Trophoblast cell (in vitro differentiated cells and primary cell): ENCODE measurements at regions not wholly inside any gene's neighbourhood (a gene's known extent, or its start where the extent isn't known, plus 50 kb on each side); places are given as distances from the start of the nearest gene placed in this dataset.

ENCODE experiments used
- DNase-seq, 2 donors: peaks; one replicate each; pipeline ENCODE4 v3.0.0-alpha.2; 2016
- H2AFZ ChIP-seq: 2 replicates; pipeline ENCODE4 v1.6.1; 2013; ENCODE audit warnings: low read length, moderate library complexity, mild to moderate bottlenecking; ENCODE audit not compliant: insufficient read depth, poor library complexity
- H2AK5ac ChIP-seq: 2 replicates; pipeline ENCODE4 v1.6.1; 2013; ENCODE audit warnings: mild to moderate bottlenecking, low read length
- H2BK120ac ChIP-seq: 2 replicates; pipeline ENCODE4 v1.6.1; 2013; ENCODE audit warnings: low read length, mild to moderate bottlenecking, moderate library complexity; ENCODE audit not compliant: insufficient read depth, poor library complexity
- H2BK12ac ChIP-seq: 2 replicates; pipeline ENCODE4 v1.6.1; 2013; ENCODE audit warnings: mild to moderate bottlenecking, low read length, moderate library complexity
- H2BK5ac ChIP-seq: 2 replicates; pipeline ENCODE4 v1.6.1; 2013; ENCODE audit warnings: low read length, low read depth, moderate library complexity, mild to moderate bottlenecking; ENCODE audit not compliant: poor library complexity
- H3K14ac ChIP-seq: 2 replicates; pipeline ENCODE4 v1.6.1; 2013; ENCODE audit warnings: mild to moderate bottlenecking, low read length
- H3K18ac ChIP-seq: 2 replicates; pipeline ENCODE4 v1.6.1; 2013; ENCODE audit warnings: mild to moderate bottlenecking, low read length
- H3K23ac ChIP-seq: 2 replicates; pipeline ENCODE4 v1.6.1; 2013; ENCODE audit warnings: low read length
- H3K27ac ChIP-seq: 2 replicates; pipeline ENCODE4 v1.5.1; 2013; ENCODE audit warnings: low read depth, mild to moderate bottlenecking, inconsistent platforms, low read length, moderate library complexity
- H3K27me3 ChIP-seq: 2 replicates; pipeline ENCODE4 v1.6.1; 2013; ENCODE audit warnings: inconsistent platforms, mild to moderate bottlenecking, low read length, moderate library complexity; ENCODE audit not compliant: insufficient read depth
- H3K36me3 ChIP-seq, 2 experiments: 1 replicate in 1 of 2; 2 replicates in 1 of 2; pipeline ENCODE4 v1.6.1; 2013; ENCODE audit warnings: low read length in 2 of 2, mild to moderate bottlenecking in 2 of 2, moderate library complexity in 1 of 2; ENCODE audit not compliant: insufficient read depth in 2 of 2, control insufficient read depth in 1 of 2
- H3K4ac ChIP-seq: 2 replicates; pipeline ENCODE4 v1.6.1; 2013; ENCODE audit warnings: low read depth, mild to moderate bottlenecking, low read length, moderate library complexity
- H3K4me1 ChIP-seq, 2 experiments: 1 replicate in 1 of 2; 2 replicates in 1 of 2; pipeline ENCODE4 v1.6.1; 2013; ENCODE audit warnings: low read length in 2 of 2, mild to moderate bottlenecking in 2 of 2, moderate library complexity in 1 of 2; ENCODE audit not compliant: insufficient read depth in 2 of 2, control insufficient read depth in 1 of 2
- H3K4me2 ChIP-seq: 2 replicates; pipeline ENCODE4 v1.6.1; 2013; ENCODE audit warnings: inconsistent platforms, mild to moderate bottlenecking, low read length, moderate library complexity
- H3K4me3 ChIP-seq: 2 replicates; pipeline ENCODE4 v1.5.1; 2013; ENCODE audit warnings: mild to moderate bottlenecking, low read depth, low read length, inconsistent platforms
- H3K79me1 ChIP-seq: one replicate; pipeline ENCODE4 v1.6.1; 2013; ENCODE audit warnings: low read length
- H3K79me2 ChIP-seq: 2 replicates; pipeline ENCODE4 v1.6.1; 2013; ENCODE audit warnings: low read length, mild to moderate bottlenecking; ENCODE audit not compliant: control insufficient read depth, insufficient read depth, poor library complexity
- H3K9ac ChIP-seq: 2 replicates; pipeline ENCODE4 v1.6.1; 2013; ENCODE audit warnings: mild to moderate bottlenecking, low read length
- H3K9me3 ChIP-seq: 2 replicates; pipeline ENCODE4 v1.6.1; 2013; ENCODE audit warnings: low read depth, mild to moderate bottlenecking, control low read depth, inconsistent platforms, low read length; ENCODE audit not compliant: insufficient read depth
- H4K12ac ChIP-seq: 2 replicates; pipeline ENCODE4 v1.6.1; 2013; ENCODE audit warnings: low read depth, mild to moderate bottlenecking, low read length, moderate library complexity
- H4K8ac ChIP-seq: 2 replicates; pipeline ENCODE4 v1.6.1; 2013; ENCODE audit warnings: low read depth, mild to moderate bottlenecking, low read length, moderate library complexity
- H4K91ac ChIP-seq: one replicate; pipeline ENCODE4 v1.6.1; 2013; ENCODE audit warnings: low read depth, mild to moderate bottlenecking, low read length, moderate library complexity
- WGBS: extraction: QIAGEN DNeasy Blood & Tissue Kit; methylation state at CpG from one replicate; pipeline ENCODE4 v1.1.7; 2013; ENCODE audit warnings: missing lambda C conversion rate; ENCODE audit not compliant: insufficient read length, insufficient coverage; ENCODE audit errors: extremely low coverage; 5-methylcytosine and 5-hydroxymethylcytosine counted together

DNA sequence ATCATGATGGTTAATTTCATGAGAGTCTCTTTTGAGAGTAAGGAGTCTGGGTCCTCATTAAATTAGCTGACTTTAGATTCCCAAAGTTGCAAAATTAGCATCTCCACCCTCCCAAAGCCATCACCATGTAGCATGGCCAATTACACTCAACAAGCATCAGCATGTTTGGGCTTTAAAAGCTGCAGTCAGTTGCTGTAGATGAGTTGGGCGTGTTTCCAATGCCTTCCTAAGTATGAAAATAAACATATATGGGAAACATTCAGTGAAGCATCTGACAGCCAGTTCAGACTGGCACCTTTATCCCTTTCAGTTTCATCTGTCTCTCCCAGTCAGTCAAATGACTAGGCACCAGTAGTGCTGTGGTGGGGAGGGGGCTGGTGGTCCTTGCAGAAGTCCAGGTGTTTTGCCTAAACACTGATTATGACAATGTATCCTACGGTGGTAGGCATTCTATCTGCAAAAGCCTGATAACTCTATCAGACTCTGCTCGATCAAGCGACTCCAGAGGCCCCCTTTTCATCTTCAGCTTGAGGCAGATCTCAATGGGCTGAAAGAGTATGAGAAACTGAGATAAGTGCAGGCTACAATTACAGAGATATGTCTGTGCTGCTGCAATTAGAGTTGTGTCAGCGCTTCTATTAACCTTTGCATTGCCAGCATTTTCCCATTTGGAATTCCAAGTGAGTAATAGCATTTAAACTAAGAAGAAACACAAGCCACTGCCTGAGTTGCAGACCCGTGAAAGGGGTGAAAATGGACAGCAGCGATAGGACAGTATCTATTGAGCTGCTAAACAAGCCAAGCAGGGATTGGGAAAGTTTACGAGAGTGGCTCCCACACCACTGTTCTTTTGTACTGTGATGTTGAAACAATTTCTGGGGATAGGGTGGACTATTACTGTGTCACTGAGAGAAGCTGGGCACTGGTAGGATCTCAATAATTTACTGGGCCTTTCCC, 67.3 kb upstream of the SPOPL start:
- H2BK120ac ChIP-seq, result peak overlapping the region; percentile 79
- no peak overlapping the region for H3K23ac ChIP-seq
- peak overlapping the region; percentile 57 for H2AK5ac ChIP-seq
- WGBS, result no CpG with 5 or more reads among the region's 8 CpGs
- peak overlapping the region; percentile 70 for H2BK5ac ChIP-seq
- peak overlapping the region; percentile 8 for H3K14ac ChIP-seq
- no peak overlapping the region for H3K4me3 ChIP-seq
- H3K18ac ChIP-seq, result peak overlapping the region; percentile 72
- no peak overlapping the region for H4K12ac ChIP-seq
- no peak overlapping the region for H3K9ac ChIP-seq
- peak overlapping the region; percentile 72 for H2BK12ac ChIP-seq
- H3K4me2 ChIP-seq, result no peak overlapping the region
- DNase-seq, result peak in 1 of 2 donors; percentile 51
- H4K91ac ChIP-seq, result peak overlapping the region; percentile 68
- H3K4me1 ChIP-seq, result peaks cover 12 to 14% of the 10 kb centered on the region in 2 experiments
- peaks cover 2% of the 10 kb centered on the region for H3K79me2 ChIP-seq
- H3K36me3 ChIP-seq, result no peaks in the 10 kb centered on the region
- peak overlapping the region; percentile 20 for H4K8ac ChIP-seq
- H2AFZ ChIP-seq, result no peak overlapping the region
- H3K4ac ChIP-seq, result peak overlapping the region; percentile 76
- H3K27me3 ChIP-seq, result no peaks in the 10 kb centered on the region
- peaks cover 22% of the 10 kb centered on the region for H3K79me1 ChIP-seq
- peak overlapping the region; percentile 91 for H3K27ac ChIP-seq
- no peaks in the 10 kb centered on the region for H3K9me3 ChIP-seq

DNA sequence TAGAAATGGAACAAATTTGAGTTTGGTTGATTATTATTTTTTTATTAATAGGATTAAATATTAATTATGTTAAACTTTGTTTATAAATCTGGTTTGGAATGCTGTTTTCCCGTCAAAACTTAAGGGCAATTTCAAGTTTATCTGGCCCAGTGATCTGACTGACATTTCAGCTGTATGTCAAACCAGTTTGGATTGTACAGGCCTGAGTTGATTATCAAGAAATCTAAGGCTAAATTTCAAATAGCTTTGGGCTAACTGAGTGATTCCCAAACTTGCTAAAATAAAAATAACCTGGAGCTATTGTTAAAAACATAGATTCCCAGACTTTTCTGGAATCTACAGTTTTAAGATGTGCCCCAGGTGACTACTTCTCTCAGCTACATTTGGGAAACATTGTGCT, 65.9 kb upstream of the SPOPL start:
- H3K4me2 ChIP-seq, result no peak overlapping the region
- H3K79me1 ChIP-seq, result peaks cover 19% of the 10 kb centered on the region
- H3K9ac ChIP-seq, result no peak overlapping the region
- no peak overlapping the region for H3K23ac ChIP-seq
- H2AFZ ChIP-seq, result no peak overlapping the region
- no peak overlapping the region for H4K12ac ChIP-seq
- H3K79me2 ChIP-seq, result no peaks in the 10 kb centered on the region
- H3K36me3 ChIP-seq, result no peaks in the 10 kb centered on the region
- no peak overlapping the region for H3K4ac ChIP-seq
- H3K9me3 ChIP-seq, result no peaks in the 10 kb centered on the region
- no peak overlapping the region for H3K18ac ChIP-seq
- H2AK5ac ChIP-seq, result no peak overlapping the region
- H4K91ac ChIP-seq, result no peak overlapping the region
- no peak overlapping the region for H2BK5ac ChIP-seq
- DNase-seq, result peak; percentile 14 to 88
- H3K4me1 ChIP-seq, result peaks cover 13 to 14% of the 10 kb centered on the region in 2 experiments
- no peak overlapping the region for H4K8ac ChIP-seq
- no peak overlapping the region for H3K27ac ChIP-seq
- H2BK12ac ChIP-seq, result no peak overlapping the region
- WGBS, result no CpG with 5 or more reads among the region's 1 CpG
- no peak overlapping the region for H2BK120ac ChIP-seq
- no peaks in the 10 kb centered on the region for H3K27me3 ChIP-seq
- H3K14ac ChIP-seq, result no peak overlapping the region
- H3K4me3 ChIP-seq, result no peak overlapping the region

DNA sequence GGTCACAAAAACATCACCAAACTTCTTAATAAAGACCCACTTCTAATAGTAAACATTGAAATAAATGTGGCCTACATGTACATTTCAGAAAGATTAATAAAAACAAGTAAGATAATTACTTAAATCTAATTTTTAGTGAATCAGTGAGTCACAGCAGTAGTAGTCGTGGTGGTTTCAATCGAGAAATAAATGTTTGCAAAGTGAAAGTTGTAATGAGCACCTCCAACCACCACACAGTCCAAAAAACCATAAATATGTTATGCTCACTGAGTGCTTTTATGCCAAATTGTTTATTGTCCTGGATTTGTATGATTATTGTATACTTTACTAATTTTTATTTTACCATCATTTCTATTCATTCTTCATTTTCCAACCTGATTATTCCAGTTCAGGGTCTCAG, 61.8 kb upstream of the SPOPL start:
- Histone ChIP-seq H3K23ac (no peak overlapping the region), H2BK12ac (peak overlapping the region; percentile 92), H3K14ac (no peak overlapping the region), H3K79me2 (no peaks in the 10 kb centered on the region), H2AFZ (no peak overlapping the region), H3K79me1 (peaks cover 6% of the 10 kb centered on the region), H3K4me1 (peaks cover 2 to 4% of the 10 kb centered on the region in 2 experiments), H3K18ac (peak overlapping the region; percentile 95), H4K91ac (peak overlapping the region; percentile 43), H3K4ac (no peak overlapping the region), H2AK5ac (peak overlapping the region; percentile 99), H3K4me3 (no peak overlapping the region), H2BK120ac (no peak overlapping the region), H3K27ac (no peak overlapping the region), H4K12ac (no peak overlapping the region), H3K9ac (no peak overlapping the region), H3K36me3 (no peaks in the 10 kb centered on the region), H4K8ac (no peak overlapping the region), H2BK5ac (no peak overlapping the region), H3K4me2 (no peak overlapping the region), H3K9me3 (no peaks in the 10 kb centered on the region), H3K27me3 (no peaks in the 10 kb centered on the region)
- DNase-seq, result no peak
- WGBS, result no CpG with 5 or more reads among the region's 2 CpGs

DNA sequence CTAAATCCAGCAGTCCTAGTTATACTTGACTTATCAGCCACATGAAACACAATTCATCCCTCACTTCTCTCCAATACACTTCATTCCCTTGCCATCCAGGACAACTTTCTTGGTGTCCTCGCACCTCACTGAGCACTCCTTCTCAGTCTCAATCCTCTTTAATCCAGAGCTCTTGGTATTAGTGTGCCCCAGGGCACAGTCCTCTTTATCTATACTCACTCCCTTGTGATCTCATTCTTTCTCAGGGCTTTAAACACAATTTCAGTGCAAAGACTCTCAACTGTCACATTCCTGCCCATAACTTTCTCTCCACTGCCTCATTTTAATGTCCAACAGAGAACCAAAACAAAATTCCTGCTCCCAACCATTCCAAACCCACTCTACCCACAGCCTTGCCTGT, 60.8 kb upstream of the SPOPL start:
- H2AK5ac ChIP-seq, result no peak overlapping the region
- no peak overlapping the region for H3K9ac ChIP-seq
- H3K9me3 ChIP-seq, result no peaks in the 10 kb centered on the region
- H3K79me2 ChIP-seq, result no peaks in the 10 kb centered on the region
- no peak overlapping the region for H4K12ac ChIP-seq
- peaks cover 2 to 4% of the 10 kb centered on the region in 2 experiments for H3K4me1 ChIP-seq
- H3K4me3 ChIP-seq, result no peak overlapping the region
- no peak overlapping the region for H3K4me2 ChIP-seq
- no peak overlapping the region for H3K27ac ChIP-seq
- no peak overlapping the region for H2AFZ ChIP-seq
- no peak overlapping the region for H3K18ac ChIP-seq
- peak overlapping the region; percentile 90 for H2BK12ac ChIP-seq
- peak overlapping the region; percentile 33 for H2BK120ac ChIP-seq
- H3K27me3 ChIP-seq, result no peaks in the 10 kb centered on the region
- WGBS, result no CpG with 5 or more reads among the region's 1 CpG
- H4K91ac ChIP-seq, result no peak overlapping the region
- H3K36me3 ChIP-seq, result no peaks in the 10 kb centered on the region
- H3K23ac ChIP-seq, result no peak overlapping the region
- no peak overlapping the region for H4K8ac ChIP-seq
- H3K4ac ChIP-seq, result no peak overlapping the region
- H2BK5ac ChIP-seq, result no peak overlapping the region
- H3K79me1 ChIP-seq, result peaks cover 4% of the 10 kb centered on the region
- H3K14ac ChIP-seq, result no peak overlapping the region
- peak in 1 of 2 donors; percentile 21 for DNase-seq
